GM12878 (cell line): ENCODE measurements at regions not wholly inside any gene's neighbourhood (a gene's known extent, or its start where the extent isn't known, plus 50 kb on each side); places are given as distances from the start of the nearest gene placed in this dataset.

Experiments used
- ATAC-seq: fragments of 200-7000 bp; cut with Tn5 transposase; 3 replicates; pipeline ENCODE4 v1.9.1; 2020; ENCODE audit warnings: mild to moderate bottlenecking, moderate library complexity
- BruUV-seq: library from RNA; stranded (reverse); fragments of 400-500 nt; replicated peaks from 2 replicates; lab custom pipeline; 2021; lab: Mats Ljungman, UMichigan
- CTCF ChIA-PET: fragments of 300-600 bp; sonication (Branson Sonifier 250); formaldehyde crosslinking; extraction: SDS; loops from one replicate; lab custom pipeline; 2021; ENCODE audit warnings: inconsistent platforms; lab: Yijun Ruan, JAX
- POLR2A ChIA-PET: fragments of 350-600 bp; formaldehyde crosslinking; extraction: SDS; loops from one replicate; lab custom pipeline; 2021; ENCODE audit warnings: inconsistent platforms; lab: Charles Lee
- RAD21 ChIA-PET: fragments of 300-600 bp; sonication (Branson Sonifier 250); formaldehyde crosslinking; loops from one replicate; lab custom pipeline; 2023; ENCODE audit warnings: antibody characterized with exemption; ENCODE audit not compliant: unreplicated experiment; lab: Charles Lee
- SMC1A ChIA-PET: fragments of 300-600 bp; sonication (Branson Sonifier 250); formaldehyde crosslinking; loops from one replicate; lab custom pipeline; 2023; ENCODE audit not compliant: unreplicated experiment, uncharacterized antibody; lab: Charles Lee
- DNase-seq: peaks from one replicate; pipeline ENCODE4 v3.0.0-alpha.2; 2011; ENCODE audit warnings: low read depth, low spot score
- FAIRE-seq: peaks from 3 replicates; lab custom pipeline; 2011; peaks lifted over from hg19 to GRCh38; lab: Jason Lieb, UNC
- H2AFZ ChIP-seq: 2 replicates; pipeline ENCODE4 v1.6.0; 2011; ENCODE audit warnings: low read depth, low read length, control low read depth; ENCODE audit not compliant: control insufficient read depth
- H3K27ac ChIP-seq: 2 replicates; pipeline ENCODE4 v1.5.1; 2011; ENCODE audit warnings: control low read depth; ENCODE audit not compliant: control insufficient read depth, insufficient read depth
- H3K27me3 ChIP-seq, 2 experiments: replicated peaks in 1 of 2; 2 replicates each; pipeline versions ENCODE4 v1.6.0 to v1.6.1; 2011; ENCODE audit warnings: low read length in 1 of 2; ENCODE audit not compliant: control insufficient read depth in 2 of 2, insufficient read depth in 2 of 2
- H3K36me3 ChIP-seq, 2 experiments: 2 replicates each; pipeline ENCODE4 v1.5.1; 2011; ENCODE audit warnings: low read length in 1 of 2; ENCODE audit not compliant: control insufficient read depth in 2 of 2, insufficient read depth in 2 of 2
- H3K4me1 ChIP-seq: 2 replicates; pipeline ENCODE4 v1.6.1; 2011; ENCODE audit warnings: mild to moderate bottlenecking, low read length, moderate library complexity, mixed read lengths; ENCODE audit not compliant: control insufficient read depth, insufficient read depth
- H3K4me2 ChIP-seq: 2 replicates; pipeline ENCODE4 v1.6.0; 2011; ENCODE audit warnings: control low read depth; ENCODE audit not compliant: control insufficient read depth, insufficient read depth
- H3K4me3 ChIP-seq: fragments of 200-600 bp; sonication (generic); 2 replicates; pipeline ENCODE4 v1.5.1; 2016
- H3K79me2 ChIP-seq: 2 replicates; pipeline ENCODE4 v1.6.0; 2011; ENCODE audit warnings: low read length; ENCODE audit not compliant: control insufficient read depth, insufficient read depth
- H3K9ac ChIP-seq: 2 replicates; pipeline ENCODE4 v1.8.0; 2011; ENCODE audit warnings: low read length, control low read depth, mixed read lengths; ENCODE audit not compliant: control insufficient read depth, insufficient read depth
- H3K9me3 ChIP-seq: replicated peaks from 3 replicates; pipeline ENCODE4 v1.5.1; 2011; ENCODE audit warnings: mild to moderate bottlenecking, low read length; ENCODE audit not compliant: control insufficient read depth, insufficient read depth
- H4K20me1 ChIP-seq: 2 replicates; pipeline ENCODE4 v1.6.0; 2011; ENCODE audit not compliant: control insufficient read depth, insufficient read depth
- BRCA1 ChIP-seq: IDR thresholded peaks from 2 replicates; pipeline ENCODE4 v1.6.1; 2011; ENCODE audit warnings: low read depth, low read length, improper control_type of control experiment
- CHD2 ChIP-seq: IDR thresholded peaks from 2 replicates; pipeline ENCODE4 v1.6.1; 2011; ENCODE audit warnings: low read depth, low read length, improper control_type of control experiment, borderline replicate concordance
- ETV6 ChIP-seq, 2 experiments: fragments of 450-650 bp in 1 of 2; IDR thresholded peaks in 1 of 2; conservative IDR thresholded peaks in 1 of 2; 2 replicates each; pipeline ENCODE4 v1.6.1; 2014; ENCODE audit warnings: antibody characterized with exemption in 1 of 2, borderline replicate concordance in 1 of 2, low read depth in 1 of 2, mild to moderate bottlenecking in 1 of 2, moderate library complexity in 1 of 2
- GABPA ChIP-seq: IDR thresholded peaks from 2 replicates; pipeline ENCODE4 v1.6.1; 2014; ENCODE audit warnings: antibody characterized with exemption, low read depth, mild to moderate bottlenecking, inconsistent platforms
- HDAC6 ChIP-seq: fragments of 200-600 bp; sonication (generic); IDR thresholded peaks from one replicate; pipeline ENCODE4 v1.8.0; 2017; ENCODE audit warnings: antibody characterized with exemption; ENCODE audit not compliant: unreplicated experiment
- HDGF ChIP-seq: fragments of 450-650 bp; IDR thresholded peaks from 2 replicates; pipeline ENCODE4 v1.6.1; 2016; ENCODE audit warnings: antibody characterized with exemption
- IKZF2 ChIP-seq, 2 experiments: fragments of 450-650 bp; IDR thresholded peaks; 2 replicates each; pipeline ENCODE4 v1.6.1; 2017; ENCODE audit warnings: mild to moderate bottlenecking in 2 of 2, moderate library complexity in 2 of 2
- KDM1A ChIP-seq: fragments of 200-600 bp; sonication (generic); IDR thresholded peaks from 2 replicates; pipeline ENCODE4 v1.6.1; 2016; ENCODE audit warnings: borderline replicate concordance
- MAX ChIP-seq: IDR thresholded peaks from 2 replicates; pipeline ENCODE4 v1.6.1; 2012; ENCODE audit warnings: low read depth, low read length, improper control_type of control experiment
- NFIC ChIP-seq: IDR thresholded peaks from 2 replicates; pipeline ENCODE4 v1.6.1; 2012; ENCODE audit warnings: low read depth, mild to moderate bottlenecking, inconsistent platforms, low read length, moderate library complexity
- NRF1 ChIP-seq: conservative IDR thresholded peaks from 2 replicates; pipeline ENCODE4 v1.6.1; 2011; ENCODE audit warnings: mild to moderate bottlenecking, low read depth, low read length, improper control_type of control experiment
- STAT3 ChIP-seq: IDR thresholded peaks from 2 replicates; pipeline ENCODE4 v1.6.1; 2011; ENCODE audit warnings: low read depth, low read length, improper control_type of control experiment
- ZZZ3 ChIP-seq: IDR thresholded peaks from 2 replicates; pipeline ENCODE4 v1.6.1; 2011; ENCODE audit warnings: low read depth; ENCODE audit not compliant: control insufficient read depth, insufficient read length
- WGBS: methylation state at CpG from one replicate; pipeline ENCODE4 v1.1.6; 2016; ENCODE audit warnings: low lambda C conversion rate; ENCODE audit not compliant: insufficient replicate concordance, insufficient coverage; ENCODE audit errors: missing lambda C conversion rate; 5-methylcytosine and 5-hydroxymethylcytosine counted together
- in situ Hi-C: fragments of 300-500 bp; cut with MboI; formaldehyde crosslinking; loops from 9 replicates; pipeline ENCODE4 v1.14.3; 2018; ENCODE audit warnings: mixed read lengths
- intact Hi-C: fragments of 100-400 bp; cut with micrococcal nuclease; formaldehyde crosslinking; loops from one replicate; pipeline ENCODE4 v1.14.2; 2022; ENCODE audit not compliant: unreplicated experiment

- H3K4me1 ChIP-seq = no peaks in the 10 kb centered on the region
- ChIA-PET RAD21 (no interaction called here), SMC1A (no interaction called here), POLR2A (no interaction called here), CTCF (no interaction called here)
- no peak overlapping the region for H3K27ac ChIP-seq
- intact Hi-C loops (no loop called here), in situ Hi-C loops (no loop called here)
- no TSS peak for BruUV-seq
- no peak overlapping the region for H2AFZ ChIP-seq
- no peaks in the 10 kb centered on the region; the same call in 2 of the 3 replicates for H3K9me3 ChIP-seq
- no peaks in the 10 kb centered on the region for H3K36me3 ChIP-seq
- H3K4me2 ChIP-seq = no peak overlapping the region
- no peak overlapping the region for H3K9ac ChIP-seq
- DNase-seq = no peak
- H4K20me1 ChIP-seq = no peaks in the 10 kb centered on the region
- TF ChIP-seq GABPA (no peak), IKZF2 (IDR thresholded peaks at IDR 0.05) (no peak), BRCA1 (no peak), ZZZ3 (no peak), CHD2 (no peak), HDAC6 (no peak), ETV6 (conservative IDR thresholded peaks at IDR 0.05 in 1 of 2, IDR thresholded peaks at IDR 0.05 in 1 of 2; ENCODE audit: borderline replicate concordance in 1 of 2, low read depth in 1 of 2) (no peak), STAT3 (no peak), NRF1 (no peak), HDGF (no peak), MAX (no peak), KDM1A (no peak), NFIC (no peak)
- no peaks in the 10 kb centered on the region for H3K79me2 ChIP-seq
- no peak for FAIRE-seq
- 73% methylated on average over 3 of the region's 3 CpGs for WGBS
- H3K27me3 ChIP-seq = no peaks in the 10 kb centered on the region
- H3K4me3 ChIP-seq = no peak overlapping the region
- ATAC-seq = no peak
These were observed 91.3 kb upstream of the ABI1 start for GRCh38 chr10:26952094-26952493.
